Caco-2 (cell line): ENCODE measurements at regions not wholly inside any gene's neighbourhood (a gene's known extent, or its start where the extent isn't known, plus 50 kb on each side); places are given as distances from the start of the nearest gene placed in this dataset.

Experiments used
- BruUV-seq: library from RNA; stranded (reverse); fragments of 400-500 nt; replicated peaks from 2 replicates; lab custom pipeline; 2021; lab: Mats Ljungman, UMichigan
- CTCF ChIA-PET: fragments of 300-600 bp; sonication (Branson Sonifier 250); formaldehyde crosslinking; loops from one replicate; lab custom pipeline; 2022; ENCODE audit warnings: antibody characterized with exemption; lab: Charles Lee
- POLR2A ChIA-PET: fragments of 300-600 bp; sonication (Branson Sonifier 250); formaldehyde crosslinking; loops from one replicate; lab custom pipeline; 2022; ENCODE audit warnings: antibody characterized with exemption; lab: Charles Lee
- DNase-seq, 2 experiments: peaks; one replicate each; pipeline versions ENCODE4 v3.0.0 to v3.0.0-alpha.2; 2020 to 2022
- H3K27me3 ChIP-seq: replicated peaks from 2 replicates; pipeline ENCODE4 v1.6.0; 2011; ENCODE audit warnings: low read length; ENCODE audit not compliant: control insufficient read depth, insufficient read depth
- H3K36me3 ChIP-seq: 2 replicates; pipeline ENCODE4 v1.5.1; 2011; ENCODE audit warnings: low read length; ENCODE audit not compliant: control insufficient read depth, insufficient read depth
- H3K4me1 ChIP-seq: fragments of 250-450 bp; sonication (Bioruptor Pico); 2 replicates; pipeline ENCODE4 v1.5.1; 2020; ENCODE audit warnings: mild to moderate bottlenecking
- H3K4me3 ChIP-seq: 2 replicates; pipeline ENCODE4 v1.5.1; 2011; ENCODE audit warnings: low read depth, mild to moderate bottlenecking, control low read depth, low read length
- H3K9me3 ChIP-seq: fragments of 250-450 bp; sonication (Bioruptor Pico); 2 replicates; pipeline ENCODE4 v1.5.1; 2020; ENCODE audit warnings: mild to moderate bottlenecking, moderate library complexity
- H3K27ac Mint-ChIP-seq: one replicate; pipeline ENCODE4 v1.8.0; 2022; ENCODE audit warnings: mixed read lengths; ENCODE audit not compliant: unreplicated experiment
- H3K27me3 Mint-ChIP-seq: one replicate; pipeline ENCODE4 v1.8.0; 2022; ENCODE audit warnings: mixed read lengths; ENCODE audit not compliant: insufficient read depth, unreplicated experiment
- H3K36me3 Mint-ChIP-seq: one replicate; pipeline ENCODE4 v1.8.0; 2022; ENCODE audit warnings: mild to moderate bottlenecking, mixed read lengths; ENCODE audit not compliant: insufficient read depth, unreplicated experiment
- H3K4me1 Mint-ChIP-seq: one replicate; pipeline ENCODE4 v1.8.0; 2022; ENCODE audit warnings: low read depth, mixed read lengths; ENCODE audit not compliant: unreplicated experiment
- H3K4me3 Mint-ChIP-seq: one replicate; pipeline ENCODE4 v1.8.0; 2022; ENCODE audit warnings: mild to moderate bottlenecking, moderate library complexity, mixed read lengths; ENCODE audit not compliant: unreplicated experiment
- H3K9me3 Mint-ChIP-seq: one replicate; pipeline ENCODE4 v1.8.0; 2022; ENCODE audit warnings: mixed read lengths; ENCODE audit not compliant: unreplicated experiment
- intact Hi-C: fragments of 100-400 bp; cut with micrococcal nuclease; formaldehyde crosslinking; loops from one replicate; pipeline ENCODE4 v1.10.0; 2022; ENCODE audit not compliant: unreplicated experiment
- TF ChIP-seq, protein P1 (sequence below), 2 experiments: fragments of 200-600 bp in 1 of 2; IDR thresholded peaks; 1 replicate in 1 of 2; 2 replicates in 1 of 2; pipeline versions ENCODE4 v1.5.1 to v1.8.0; 2011 to 2022; ENCODE audit warnings: antibody characterized with exemption in 1 of 2, control low read depth in 1 of 2, inconsistent platforms in 1 of 2, low read depth in 1 of 2, low read length in 1 of 2, mild to moderate bottlenecking in 1 of 2, moderate library complexity in 1 of 2; ENCODE audit not compliant: insufficient read depth in 1 of 2, severe bottlenecking in 1 of 2, unreplicated experiment in 1 of 2

DNA sequence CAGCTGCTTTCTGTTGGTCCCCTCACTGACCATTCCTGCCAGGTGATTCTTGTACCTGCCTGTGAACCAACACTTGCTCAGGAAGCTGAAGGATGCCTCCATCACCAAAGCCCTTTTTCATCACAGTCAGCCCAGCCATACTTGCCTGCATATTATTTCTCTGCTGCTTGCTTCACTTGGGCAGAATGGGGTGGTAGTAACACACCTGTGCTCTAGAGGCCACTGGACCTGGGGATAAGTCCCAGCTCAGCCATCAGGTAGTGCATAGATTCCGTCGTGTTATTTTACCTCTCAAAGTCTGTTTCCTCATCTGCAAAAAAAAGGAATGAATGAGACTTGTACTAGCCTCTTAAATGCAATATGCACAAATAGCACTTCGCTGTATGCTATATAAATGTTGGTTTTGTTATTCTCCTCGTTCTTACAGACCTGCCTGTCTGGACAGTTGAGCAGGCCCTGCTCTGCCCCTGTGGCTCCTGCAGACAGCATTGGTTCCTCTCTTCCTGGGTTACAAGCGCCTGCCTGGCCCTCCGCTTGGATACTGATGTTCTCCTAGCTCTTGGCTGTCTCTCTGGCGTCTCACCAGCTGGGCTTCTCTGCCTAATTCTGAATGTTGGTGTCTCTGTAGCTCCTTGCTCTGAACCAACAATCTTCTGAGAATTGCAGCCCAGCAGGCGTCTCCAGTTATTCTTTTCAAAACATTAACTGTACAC lies 151.8 kb downstream of the UNC5CL start:
- intact Hi-C loops: no loop called here
- Mint-ChIP-seq H3K36me3 (no peaks in the 10 kb centered on the region), H3K4me1 (peaks cover 5% of the 10 kb centered on the region), H3K9me3 (no peaks in the 10 kb centered on the region), H3K27me3 (no peaks in the 10 kb centered on the region), H3K27ac (no peak overlapping the region), H3K4me3 (no peak overlapping the region)
- TF ChIP-seq, protein P1, sequence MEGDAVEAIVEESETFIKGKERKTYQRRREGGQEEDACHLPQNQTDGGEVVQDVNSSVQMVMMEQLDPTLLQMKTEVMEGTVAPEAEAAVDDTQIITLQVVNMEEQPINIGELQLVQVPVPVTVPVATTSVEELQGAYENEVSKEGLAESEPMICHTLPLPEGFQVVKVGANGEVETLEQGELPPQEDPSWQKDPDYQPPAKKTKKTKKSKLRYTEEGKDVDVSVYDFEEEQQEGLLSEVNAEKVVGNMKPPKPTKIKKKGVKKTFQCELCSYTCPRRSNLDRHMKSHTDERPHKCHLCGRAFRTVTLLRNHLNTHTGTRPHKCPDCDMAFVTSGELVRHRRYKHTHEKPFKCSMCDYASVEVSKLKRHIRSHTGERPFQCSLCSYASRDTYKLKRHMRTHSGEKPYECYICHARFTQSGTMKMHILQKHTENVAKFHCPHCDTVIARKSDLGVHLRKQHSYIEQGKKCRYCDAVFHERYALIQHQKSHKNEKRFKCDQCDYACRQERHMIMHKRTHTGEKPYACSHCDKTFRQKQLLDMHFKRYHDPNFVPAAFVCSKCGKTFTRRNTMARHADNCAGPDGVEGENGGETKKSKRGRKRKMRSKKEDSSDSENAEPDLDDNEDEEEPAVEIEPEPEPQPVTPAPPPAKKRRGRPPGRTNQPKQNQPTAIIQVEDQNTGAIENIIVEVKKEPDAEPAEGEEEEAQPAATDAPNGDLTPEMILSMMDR (IDR thresholded peaks at IDR 0.05; ENCODE audit: insufficient read depth in 1 of 2, low read depth in 1 of 2, low read length in 1 of 2, severe bottlenecking in 1 of 2, unreplicated experiment in 1 of 2): peak in 1 of 2 experiments; percentile 24
- Histone ChIP-seq H3K36me3 (no peaks in the 10 kb centered on the region), H3K27me3 (no peaks in the 10 kb centered on the region), H3K9me3 (no peaks in the 10 kb centered on the region), H3K4me1 (peaks cover 7% of the 10 kb centered on the region; the same call in 1 of the 2 replicates), H3K4me3 (no peak overlapping the region)
- POLR2A ChIA-PET: no interaction called here
- CTCF ChIA-PET: interaction anchor here (1.0 kb wide), 1 partner anchor 9 kb away, joined by 4 read pairs; no protein-coding TSS in a partner anchor
- no TSS peak for BruUV-seq
- DNase-seq: no peak

DNA sequence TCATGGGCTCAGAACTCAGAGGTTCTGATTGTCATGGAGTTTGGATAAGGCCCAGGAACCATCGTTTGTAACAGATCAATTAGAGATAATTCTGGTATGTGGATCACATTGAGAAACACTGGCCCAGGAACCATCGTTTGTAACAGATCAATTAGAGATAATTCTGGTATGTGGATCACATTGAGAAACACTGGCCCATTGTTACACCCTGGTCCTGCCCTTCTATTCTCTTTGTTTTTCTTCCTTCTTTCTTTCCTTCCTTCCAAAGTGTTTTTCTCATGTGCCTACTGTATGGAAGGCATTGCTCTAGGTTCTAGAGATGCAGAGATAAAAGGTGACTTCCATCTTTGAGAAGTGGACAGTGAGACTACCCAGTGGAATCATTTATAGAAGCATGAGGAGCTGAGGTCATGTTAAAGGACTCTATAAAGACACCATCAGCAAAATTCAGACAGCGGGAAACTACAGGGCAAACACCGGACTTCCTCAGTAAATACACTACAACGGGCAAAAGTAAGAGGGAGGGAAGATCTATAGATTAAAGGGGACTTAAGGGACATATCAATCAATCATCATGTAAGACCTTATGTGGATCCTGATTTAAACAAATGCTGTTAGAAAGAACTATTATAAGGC lies 153.8 kb downstream of the UNC5CL start:
- TF ChIP-seq, protein P1 (IDR thresholded peaks at IDR 0.05; ENCODE audit: insufficient read depth in 1 of 2, low read depth in 1 of 2, low read length in 1 of 2, severe bottlenecking in 1 of 2, unreplicated experiment in 1 of 2): no peak
- peaks cover 7% of the 10 kb centered on the region; the same call in 1 of the 2 replicates for H3K4me1 ChIP-seq
- no peaks in the 10 kb centered on the region for H3K36me3 Mint-ChIP-seq
- ChIA-PET CTCF (no interaction called here), POLR2A (no interaction called here)
- H3K36me3 ChIP-seq: no peaks in the 10 kb centered on the region
- no peaks in the 10 kb centered on the region for H3K27me3 Mint-ChIP-seq
- H3K9me3 Mint-ChIP-seq: no peaks in the 10 kb centered on the region
- H3K27me3 ChIP-seq: no peaks in the 10 kb centered on the region
- no peak for DNase-seq
- intact Hi-C loops: no loop called here
- H3K4me1 Mint-ChIP-seq: peaks cover 5% of the 10 kb centered on the region
- H3K9me3 ChIP-seq: no peaks in the 10 kb centered on the region
- no TSS peak for BruUV-seq
- no peak overlapping the region for H3K4me3 ChIP-seq
- no peak overlapping the region for H3K4me3 Mint-ChIP-seq
- no peak overlapping the region for H3K27ac Mint-ChIP-seq

DNA sequence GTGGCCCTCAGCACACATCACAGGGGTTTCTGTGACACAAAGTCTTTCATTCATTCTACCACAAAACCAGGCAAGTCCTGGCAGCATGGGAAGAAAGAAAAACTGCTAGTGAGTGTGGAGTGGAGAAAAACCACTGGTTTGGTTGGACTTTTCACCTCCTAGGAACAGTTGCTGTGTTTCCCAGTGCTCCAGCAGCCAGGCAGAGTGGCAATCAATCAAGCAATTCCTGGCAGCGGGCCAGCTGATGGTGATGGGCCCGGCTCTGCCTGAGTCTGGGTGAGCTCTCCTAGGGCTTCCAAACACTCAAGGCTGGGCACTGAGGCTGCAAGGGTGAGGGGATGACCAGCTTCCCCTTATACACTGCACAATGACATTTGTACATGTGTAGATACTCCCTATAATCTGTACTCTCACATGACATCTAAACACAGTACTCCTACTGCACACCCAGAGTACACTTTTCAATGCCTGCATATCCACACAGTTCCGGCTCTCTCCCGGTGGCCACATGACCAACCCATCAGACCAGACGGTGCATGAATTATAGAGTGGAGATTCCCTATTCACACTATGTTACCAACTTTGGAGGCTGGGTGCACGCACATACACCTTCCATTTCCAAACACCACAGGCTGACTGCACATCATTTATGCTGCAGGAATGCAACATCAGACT lies 156.6 kb downstream of the UNC5CL start:
- ChIA-PET POLR2A (no interaction called here), CTCF (no interaction called here)
- no peak for DNase-seq
- TF ChIP-seq, protein P1 (IDR thresholded peaks at IDR 0.05; ENCODE audit: insufficient read depth in 1 of 2, low read depth in 1 of 2, low read length in 1 of 2, severe bottlenecking in 1 of 2, unreplicated experiment in 1 of 2): no peak
- Histone ChIP-seq H3K36me3 (no peaks in the 10 kb centered on the region), H3K27me3 (no peaks in the 10 kb centered on the region), H3K4me1 (peaks cover 7% of the 10 kb centered on the region; the same call in 1 of the 2 replicates), H3K4me3 (no peak overlapping the region), H3K9me3 (peaks cover 9% of the 10 kb centered on the region; the same call in 1 of the 2 replicates)
- Mint-ChIP-seq H3K36me3 (no peaks in the 10 kb centered on the region), H3K9me3 (no peaks in the 10 kb centered on the region), H3K4me3 (no peak overlapping the region), H3K4me1 (peaks cover 5% of the 10 kb centered on the region), H3K27me3 (no peaks in the 10 kb centered on the region), H3K27ac (no peak overlapping the region)
- BruUV-seq: no TSS peak
- intact Hi-C loops: no loop called here
